Uterus (tissue), 2 donors: ENCODE measurements at regions not wholly inside any gene's neighbourhood (a gene's known extent, or its start where the extent isn't known, plus 50 kb on each side); places are given as distances from the start of the nearest gene placed in this dataset.

ENCODE experiments used
- CTCF ChIP-seq, 4 experiments: fragments of 200-600 bp in 2 of 4; fragments of 450-650 bp in 2 of 4; sonication (generic) in 2 of 4; IDR thresholded peaks; one replicate each; pipeline ENCODE4 v1.5.1; 2016 to 2019; ENCODE audit warnings: antibody characterized with exemption in 4 of 4, mild to moderate bottlenecking in 2 of 4, moderate library complexity in 1 of 4
- POLR2A ChIP-seq, 2 donors: fragments of 450-650 bp; IDR thresholded peaks; one replicate each; pipeline ENCODE4 v1.6.1; 2016; ENCODE audit warnings: antibody characterized with exemption in 2 of 2, mild to moderate bottlenecking in 1 of 2, moderate library complexity in 1 of 2

- no peak for TF ChIP-seq CTCF (IDR thresholded peaks at IDR 0.05)
- TF ChIP-seq POLR2A (IDR thresholded peaks at IDR 0.05), result no peak
Observed at GRCh38 chr6:65943548-65943947, 236.5 kb upstream of the EYS start.
